ENCODE measurements at regions not wholly inside any gene's neighbourhood (a gene's known extent, or its start where the extent isn't known, plus 50 kb on each side); places are given as distances from the start of the nearest gene placed in this dataset.

- Histone ChIP-seq H3K4me1 (ENCODE audit: control insufficient read depth in 2 of 3, insufficient read depth in 2 of 3, low read depth in 1 of 3, low read length in 3 of 3) (no peaks in the 10 kb centered on the region), H3K9me3 (ENCODE audit: control insufficient read depth in 2 of 3, insufficient read depth in 1 of 3, low read length in 3 of 3) (no peaks in the 10 kb centered on the region), H3K27me3 (ENCODE audit: control insufficient read depth, insufficient read depth, low read length) (no peaks in the 10 kb centered on the region), H3K4me3 (ENCODE audit: low read length in 3 of 3) (no peak overlapping the region), H3K27ac (ENCODE audit: low read depth in 2 of 2, low read length in 2 of 2) (no peak overlapping the region), H3K9ac (ENCODE audit: low read length in 3 of 3) (no peak overlapping the region), H3K36me3 (ENCODE audit: control insufficient read depth in 2 of 3, insufficient read depth in 3 of 3, low read length in 3 of 3) (no peaks in the 10 kb centered on the region)
- no peak for FAIRE-seq
- no peak for TF ChIP-seq CTCF (IDR thresholded peaks at IDR 0.05; ENCODE audit: borderline replicate concordance, extremely low read depth, insufficient read depth)
- intact Hi-C loops (cut with DNase I), result no loop called here
- DNase-seq, result no peak
Observed at GRCh38 chr10:85177767-85178166, 849.4 kb downstream of the CCSER2 start.

- intact Hi-C loops (cut with DNase I), result no loop called here
- Histone ChIP-seq H3K27me3 (ENCODE audit: control insufficient read depth, insufficient read depth, low read length) (no peaks in the 10 kb centered on the region), H3K4me3 (ENCODE audit: low read length in 3 of 3) (no peak overlapping the region), H3K36me3 (ENCODE audit: control insufficient read depth in 2 of 3, insufficient read depth in 3 of 3, low read length in 3 of 3) (no peaks in the 10 kb centered on the region), H3K27ac (ENCODE audit: low read depth in 2 of 2, low read length in 2 of 2) (no peak overlapping the region), H3K9me3 (ENCODE audit: control insufficient read depth in 2 of 3, insufficient read depth in 1 of 3, low read length in 3 of 3) (no peaks in the 10 kb centered on the region), H3K9ac (ENCODE audit: low read length in 3 of 3) (no peak overlapping the region), H3K4me1 (ENCODE audit: control insufficient read depth in 2 of 3, insufficient read depth in 2 of 3, low read depth in 1 of 3, low read length in 3 of 3) (no peaks in the 10 kb centered on the region)
- no peak for DNase-seq
- TF ChIP-seq CTCF (IDR thresholded peaks at IDR 0.05; ENCODE audit: borderline replicate concordance, extremely low read depth, insufficient read depth), result no peak
- no peak for FAIRE-seq
Observed at GRCh38 chr10:85187047-85187446, 858.7 kb downstream of the CCSER2 start.

GRCh38 chr10:85188770-85189484, 860.5 kb downstream of the CCSER2 start:
- no peaks in the 10 kb centered on the region for H3K4me1 ChIP-seq (ENCODE audit: control insufficient read depth in 2 of 3, insufficient read depth in 2 of 3, low read depth in 1 of 3, low read length in 3 of 3)
- no peaks in the 10 kb centered on the region for H3K9me3 ChIP-seq (ENCODE audit: control insufficient read depth in 2 of 3, insufficient read depth in 1 of 3, low read length in 3 of 3)
- DNase-seq, result no peak
- intact Hi-C loops (cut with DNase I), result no loop called here
- no peak for TF ChIP-seq CTCF (IDR thresholded peaks at IDR 0.05; ENCODE audit: borderline replicate concordance, extremely low read depth, insufficient read depth)
- no peak overlapping the region for H3K9ac ChIP-seq (ENCODE audit: low read length in 3 of 3)
- no peak overlapping the region for H3K27ac ChIP-seq (ENCODE audit: low read depth in 2 of 2, low read length in 2 of 2)
- FAIRE-seq, result no peak
- H3K36me3 ChIP-seq (ENCODE audit: control insufficient read depth in 2 of 3, insufficient read depth in 3 of 3, low read length in 3 of 3), result no peaks in the 10 kb centered on the region
- H3K4me3 ChIP-seq (ENCODE audit: low read length in 3 of 3), result no peak overlapping the region
- H3K27me3 ChIP-seq (ENCODE audit: control insufficient read depth, insufficient read depth, low read length), result no peaks in the 10 kb centered on the region

GRCh38 chr10:85193796-85194195, 865.4 kb downstream of the CCSER2 start:
- Histone ChIP-seq H3K4me3 (ENCODE audit: low read length in 3 of 3) (no peak overlapping the region), H3K9ac (ENCODE audit: low read length in 3 of 3) (no peak overlapping the region), H3K27me3 (ENCODE audit: control insufficient read depth, insufficient read depth, low read length) (no peaks in the 10 kb centered on the region), H3K4me1 (ENCODE audit: control insufficient read depth in 2 of 3, insufficient read depth in 2 of 3, low read depth in 1 of 3, low read length in 3 of 3) (no peaks in the 10 kb centered on the region), H3K9me3 (ENCODE audit: control insufficient read depth in 2 of 3, insufficient read depth in 1 of 3, low read length in 3 of 3) (no peaks in the 10 kb centered on the region), H3K27ac (ENCODE audit: low read depth in 2 of 2, low read length in 2 of 2) (no peak overlapping the region), H3K36me3 (ENCODE audit: control insufficient read depth in 2 of 3, insufficient read depth in 3 of 3, low read length in 3 of 3) (no peaks in the 10 kb centered on the region)
- DNase-seq, result no peak
- no peak for FAIRE-seq
- intact Hi-C loops (cut with DNase I), result no loop called here
- no peak for TF ChIP-seq CTCF (IDR thresholded peaks at IDR 0.05; ENCODE audit: borderline replicate concordance, extremely low read depth, insufficient read depth)

All from kidney (tissue), 13 donors.